ENCODE measurements at regions not wholly inside any gene's neighbourhood (a gene's known extent, or its start where the extent isn't known, plus 50 kb on each side); places are given as distances from the start of the nearest gene placed in this dataset.

GRCh38 chr14:97491697-97492096 is 694.5 kb downstream of the VRK1 start:
- H3K27ac ChIP-seq = no peak overlapping the region
- no peak for DNase-seq
- H3K27me3 ChIP-seq (ENCODE audit: insufficient read depth, low read depth, severe bottlenecking) = peaks cover 59% of the 10 kb centered on the region
- no peak overlapping the region for H3K4me3 ChIP-seq (ENCODE audit: low read depth, low read length)
- no peak for TF ChIP-seq CTCF (IDR thresholded peaks at IDR 0.05; ENCODE audit: low read depth, low read length)
- no peaks in the 10 kb centered on the region for H3K9me3 ChIP-seq (ENCODE audit: severe bottlenecking)
- no peaks in the 10 kb centered on the region for H3K36me3 ChIP-seq

- Histone ChIP-seq H3K4me3 (ENCODE audit: low read depth, low read length) (no peak overlapping the region), H3K27ac (no peak overlapping the region), H3K36me3 (no peaks in the 10 kb centered on the region), H3K27me3 (ENCODE audit: insufficient read depth, low read depth, severe bottlenecking) (peaks cover 41% of the 10 kb centered on the region), H3K9me3 (ENCODE audit: severe bottlenecking) (no peaks in the 10 kb centered on the region)
- no peak for TF ChIP-seq CTCF (IDR thresholded peaks at IDR 0.05; ENCODE audit: low read depth, low read length)
- DNase-seq = no peak
Measured at GRCh38 chr14:97499790-97500481, 702.8 kb downstream of the VRK1 start.

- no peak overlapping the region for H3K27ac ChIP-seq
- no peaks in the 10 kb centered on the region for H3K36me3 ChIP-seq
- TF ChIP-seq CTCF (IDR thresholded peaks at IDR 0.05; ENCODE audit: low read depth, low read length) = no peak
- no peak for DNase-seq
- H3K9me3 ChIP-seq (ENCODE audit: severe bottlenecking) = no peaks in the 10 kb centered on the region
- peaks cover 42% of the 10 kb centered on the region for H3K27me3 ChIP-seq (ENCODE audit: insufficient read depth, low read depth, severe bottlenecking)
- no peak overlapping the region for H3K4me3 ChIP-seq (ENCODE audit: low read depth, low read length)
Measured at GRCh38 chr14:97506626-97507025, 709.4 kb downstream of the VRK1 start.

GRCh38 chr14:97513891-97514290 is 716.7 kb downstream of the VRK1 start:
- no peak for DNase-seq
- TF ChIP-seq CTCF (IDR thresholded peaks at IDR 0.05; ENCODE audit: low read depth, low read length) = no peak
- Histone ChIP-seq H3K36me3 (no peaks in the 10 kb centered on the region), H3K9me3 (ENCODE audit: severe bottlenecking) (no peaks in the 10 kb centered on the region), H3K27me3 (ENCODE audit: insufficient read depth, low read depth, severe bottlenecking) (peaks cover 53% of the 10 kb centered on the region), H3K4me3 (ENCODE audit: low read depth, low read length) (no peak overlapping the region), H3K27ac (no peak overlapping the region)

- no peak for DNase-seq
- H3K9me3 ChIP-seq (ENCODE audit: severe bottlenecking) = no peaks in the 10 kb centered on the region
- TF ChIP-seq CTCF (IDR thresholded peaks at IDR 0.05; ENCODE audit: low read depth, low read length) = no peak
- no peak overlapping the region for H3K4me3 ChIP-seq (ENCODE audit: low read depth, low read length)
- H3K27me3 ChIP-seq (ENCODE audit: insufficient read depth, low read depth, severe bottlenecking) = peaks cover 55% of the 10 kb centered on the region
- H3K36me3 ChIP-seq = no peaks in the 10 kb centered on the region
- H3K27ac ChIP-seq = no peak overlapping the region
Measured at GRCh38 chr14:97517566-97518234, 720.5 kb downstream of the VRK1 start.
